SK-N-SH (cell line): ENCODE measurements at regions not wholly inside any gene's neighbourhood (a gene's known extent, or its start where the extent isn't known, plus 50 kb on each side); places are given as distances from the start of the nearest gene placed in this dataset.

Experiments used
- CHD2 ChIP-seq: fragments of 150-350 bp; IDR thresholded peaks from 2 replicates; pipeline ENCODE4 v1.6.1; 2018; ENCODE audit warnings: low read length; ENCODE audit not compliant: partially characterized antibody
- RAD21 ChIP-seq: IDR thresholded peaks from 2 replicates; pipeline ENCODE4 v1.6.1; 2012; ENCODE audit warnings: mild to moderate bottlenecking, low read length
- RXRA ChIP-seq: IDR thresholded peaks from 2 replicates; pipeline ENCODE4 v1.4.0; 2012; ENCODE audit warnings: low read depth, mild to moderate bottlenecking, borderline replicate concordance
- YY1 ChIP-seq: IDR thresholded peaks from 2 replicates; pipeline ENCODE4 v1.4.0; 2012; ENCODE audit warnings: low read depth, mild to moderate bottlenecking
- TF ChIP-seq, protein P1 (sequence below): fragments of 200-600 bp; sonication (generic); IDR thresholded peaks from 2 replicates; pipeline ENCODE4 v1.6.1; 2017; ENCODE audit warnings: antibody characterized with exemption, mild to moderate bottlenecking, moderate library complexity

DNA sequence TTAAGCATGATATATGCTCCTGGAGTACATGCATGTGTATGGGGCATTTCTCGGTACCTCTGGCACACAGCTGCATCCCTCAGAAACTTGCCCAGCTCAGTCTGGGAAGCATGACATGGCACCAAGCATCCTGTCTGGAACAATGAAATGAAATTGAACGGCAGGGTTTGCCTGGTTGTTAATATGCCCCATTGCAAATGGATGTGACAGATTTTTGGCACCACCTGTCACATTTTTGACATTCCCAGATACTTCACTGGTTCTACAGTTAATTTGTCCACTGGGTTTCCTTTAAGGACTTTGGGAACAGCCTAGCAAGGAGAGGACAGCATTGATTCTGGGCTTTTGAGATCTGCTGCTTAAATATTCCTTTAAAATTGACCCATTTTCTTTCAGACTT is 305.8 kb downstream of the TSN start:
- TF ChIP-seq RXRA (no peak), CHD2 (no peak), YY1 (no peak), RAD21 (no peak)
- TF ChIP-seq, protein P1, sequence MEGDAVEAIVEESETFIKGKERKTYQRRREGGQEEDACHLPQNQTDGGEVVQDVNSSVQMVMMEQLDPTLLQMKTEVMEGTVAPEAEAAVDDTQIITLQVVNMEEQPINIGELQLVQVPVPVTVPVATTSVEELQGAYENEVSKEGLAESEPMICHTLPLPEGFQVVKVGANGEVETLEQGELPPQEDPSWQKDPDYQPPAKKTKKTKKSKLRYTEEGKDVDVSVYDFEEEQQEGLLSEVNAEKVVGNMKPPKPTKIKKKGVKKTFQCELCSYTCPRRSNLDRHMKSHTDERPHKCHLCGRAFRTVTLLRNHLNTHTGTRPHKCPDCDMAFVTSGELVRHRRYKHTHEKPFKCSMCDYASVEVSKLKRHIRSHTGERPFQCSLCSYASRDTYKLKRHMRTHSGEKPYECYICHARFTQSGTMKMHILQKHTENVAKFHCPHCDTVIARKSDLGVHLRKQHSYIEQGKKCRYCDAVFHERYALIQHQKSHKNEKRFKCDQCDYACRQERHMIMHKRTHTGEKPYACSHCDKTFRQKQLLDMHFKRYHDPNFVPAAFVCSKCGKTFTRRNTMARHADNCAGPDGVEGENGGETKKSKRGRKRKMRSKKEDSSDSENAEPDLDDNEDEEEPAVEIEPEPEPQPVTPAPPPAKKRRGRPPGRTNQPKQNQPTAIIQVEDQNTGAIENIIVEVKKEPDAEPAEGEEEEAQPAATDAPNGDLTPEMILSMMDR = no peak
